Prostate gland (tissue), 2 donors: ENCODE measurements at regions not wholly inside any gene's neighbourhood (a gene's known extent, or its start where the extent isn't known, plus 50 kb on each side); places are given as distances from the start of the nearest gene placed in this dataset.
A peak's percentile ranks its signal among the peaks of the same experiment; 100 is the strongest.

Source experiments
- DNase-seq: peaks from one replicate; pipeline ENCODE4 v3.0.0-alpha.2; 2019; ENCODE audit warnings: low spot score
- H3K27ac ChIP-seq, 2 donors: fragments of 200-600 bp; sonication (generic); 2 replicates each; pipeline ENCODE4 v1.5.1; 2017 to 2019
- H3K27me3 ChIP-seq: fragments of 200-600 bp; sonication (generic); replicated peaks from 2 replicates; pipeline ENCODE4 v1.5.1; 2019; ENCODE audit not compliant: insufficient read depth
- H3K36me3 ChIP-seq, 2 donors: fragments of 200-600 bp; sonication (generic); 1 replicate in 1 of 2; 2 replicates in 1 of 2; pipeline versions ENCODE4 v1.5.1 to v1.8.1; 2017 to 2019
- H3K4me1 ChIP-seq: fragments of 200-600 bp; sonication (generic); replicated peaks from 2 replicates; pipeline ENCODE4 v1.5.1; 2019
- H3K4me3 ChIP-seq, 2 donors: fragments of 200-600 bp; sonication (generic); 2 replicates each; pipeline ENCODE4 v1.5.1; 2017 to 2019
- H3K9me3 ChIP-seq: fragments of 200-600 bp; sonication (generic); 2 replicates; pipeline ENCODE4 v1.5.1; 2017
- POLR2A ChIP-seq: fragments of 450-650 bp; IDR thresholded peaks from one replicate; pipeline ENCODE4 v1.6.1; 2016; ENCODE audit warnings: antibody characterized with exemption, mild to moderate bottlenecking
- POLR2AphosphoS5 ChIP-seq: sonication (generic); formaldehyde crosslinking; IDR thresholded peaks from one replicate; pipeline ENCODE4 v1.6.1; 2017; ENCODE audit warnings: antibody characterized with exemption
- WGBS: methylation state at CpG from one replicate; pipeline ENCODE4 v1.1.5; 2018; 5-methylcytosine and 5-hydroxymethylcytosine counted together
- intact Hi-C: fragments of 100-400 bp; cut with DNase I; formaldehyde crosslinking; loops from one replicate; pipeline ENCODE4 v1.14.2; 2022
- TF ChIP-seq, protein P1 (sequence below), 4 experiments: fragments of 200-600 bp in 2 of 4; fragments of 450-650 bp in 2 of 4; sonication (generic) in 2 of 4; IDR thresholded peaks; 1 replicate in 3 of 4; 2 replicates in 1 of 4; pipeline ENCODE4 v1.5.1; 2016 to 2019; ENCODE audit warnings: antibody characterized with exemption in 4 of 4, mild to moderate bottlenecking in 2 of 4, moderate library complexity in 2 of 4

DNA sequence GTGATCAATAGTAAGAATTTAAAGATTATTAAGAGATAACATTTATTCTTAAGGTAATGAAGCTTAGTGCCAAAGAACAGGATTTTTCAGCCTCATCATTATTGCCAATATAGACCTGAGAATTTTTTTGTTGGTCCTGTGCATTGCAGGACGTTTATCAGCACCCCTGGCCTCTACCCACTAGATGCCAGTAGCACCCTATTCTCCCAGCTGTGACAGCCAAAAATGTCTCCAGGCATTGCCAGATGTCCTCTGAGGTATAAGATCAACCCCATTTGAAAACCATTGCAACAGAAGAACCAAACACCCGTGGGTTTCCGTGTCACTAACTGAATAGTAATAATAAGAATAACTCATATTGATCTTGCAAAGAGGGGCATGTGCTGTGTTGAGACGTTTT lies 700.0 kb upstream of the SOX11 start:
- H3K4me1 ChIP-seq: no peaks in the 10 kb centered on the region

GRCh38 chr2:4995466-4995865 lies 696.7 kb upstream of the SOX11 start:
- TF ChIP-seq, protein P1, sequence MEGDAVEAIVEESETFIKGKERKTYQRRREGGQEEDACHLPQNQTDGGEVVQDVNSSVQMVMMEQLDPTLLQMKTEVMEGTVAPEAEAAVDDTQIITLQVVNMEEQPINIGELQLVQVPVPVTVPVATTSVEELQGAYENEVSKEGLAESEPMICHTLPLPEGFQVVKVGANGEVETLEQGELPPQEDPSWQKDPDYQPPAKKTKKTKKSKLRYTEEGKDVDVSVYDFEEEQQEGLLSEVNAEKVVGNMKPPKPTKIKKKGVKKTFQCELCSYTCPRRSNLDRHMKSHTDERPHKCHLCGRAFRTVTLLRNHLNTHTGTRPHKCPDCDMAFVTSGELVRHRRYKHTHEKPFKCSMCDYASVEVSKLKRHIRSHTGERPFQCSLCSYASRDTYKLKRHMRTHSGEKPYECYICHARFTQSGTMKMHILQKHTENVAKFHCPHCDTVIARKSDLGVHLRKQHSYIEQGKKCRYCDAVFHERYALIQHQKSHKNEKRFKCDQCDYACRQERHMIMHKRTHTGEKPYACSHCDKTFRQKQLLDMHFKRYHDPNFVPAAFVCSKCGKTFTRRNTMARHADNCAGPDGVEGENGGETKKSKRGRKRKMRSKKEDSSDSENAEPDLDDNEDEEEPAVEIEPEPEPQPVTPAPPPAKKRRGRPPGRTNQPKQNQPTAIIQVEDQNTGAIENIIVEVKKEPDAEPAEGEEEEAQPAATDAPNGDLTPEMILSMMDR (IDR thresholded peaks at IDR 0.05): no peak
- TF ChIP-seq POLR2A (no peak), POLR2AphosphoS5 (no peak)
- peaks cover 4% of the 10 kb centered on the region for H3K9me3 ChIP-seq
- intact Hi-C loops: no loop called here
- H3K36me3 ChIP-seq: no peaks in the 10 kb centered on the region
- WGBS: 64% methylated on average over 5 of the region's 5 CpGs
- DNase-seq: no peak
- H3K27ac ChIP-seq: no peak overlapping the region
- no peaks in the 10 kb centered on the region for H3K4me1 ChIP-seq
- no peaks in the 10 kb centered on the region for H3K27me3 ChIP-seq
- no peak overlapping the region for H3K4me3 ChIP-seq

More for the DNA sequence above, 700.0 kb upstream of the SOX11 start:
- 62% methylated on average over 4 of the region's 4 CpGs for WGBS
- H3K9me3 ChIP-seq: no peaks in the 10 kb centered on the region
- no peaks in the 10 kb centered on the region for H3K36me3 ChIP-seq
- H3K27me3 ChIP-seq: no peaks in the 10 kb centered on the region
- no peak for DNase-seq
- H3K27ac ChIP-seq: no peak overlapping the region
- TF ChIP-seq, protein P1 (IDR thresholded peaks at IDR 0.05): peak in 1 of 4 experiments; percentile 23
- TF ChIP-seq POLR2A: no peak
- intact Hi-C loops: no loop called here
- H3K4me3 ChIP-seq: no peak overlapping the region

- no peak for TF ChIP-seq POLR2A
- TF ChIP-seq, protein P1 (IDR thresholded peaks at IDR 0.05): no peak
- no peak for TF ChIP-seq POLR2AphosphoS5
- Histone ChIP-seq H3K9me3 (no peaks in the 10 kb centered on the region), H3K27me3 (no peaks in the 10 kb centered on the region), H3K36me3 (no peaks in the 10 kb centered on the region), H3K4me3 (no peak overlapping the region), H3K27ac (no peak overlapping the region), H3K4me1 (no peaks in the 10 kb centered on the region)
- WGBS: 41% methylated on average over 5 of the region's 5 CpGs
- intact Hi-C loops: no loop called here
- no peak for DNase-seq
Measured at GRCh38 chr2:5007596-5007995, 684.6 kb upstream of the SOX11 start.

DNA sequence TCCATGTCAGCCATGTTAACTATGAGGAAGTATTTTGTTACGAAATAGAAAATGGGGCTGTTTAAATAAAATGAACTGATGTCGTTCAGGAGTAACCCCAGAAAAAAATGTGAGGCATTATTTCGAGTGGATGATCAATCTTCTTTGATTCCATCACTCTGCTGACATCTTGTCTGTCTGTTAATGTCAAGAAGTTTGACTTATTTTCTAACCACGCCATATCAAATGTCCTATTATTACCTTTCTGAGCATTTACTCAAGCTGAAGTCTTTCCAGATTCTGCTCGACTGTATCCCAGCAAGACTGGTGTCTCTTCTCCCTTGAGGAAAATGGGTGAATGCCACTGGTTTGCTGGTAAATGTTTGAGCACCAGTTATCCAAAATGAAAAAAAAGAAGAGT lies 672.9 kb upstream of the SOX11 start:
- H3K27me3 ChIP-seq: no peaks in the 10 kb centered on the region
- 71% methylated on average over 5 of the region's 5 CpGs for WGBS
- no peaks in the 10 kb centered on the region for H3K9me3 ChIP-seq
- no peak for TF ChIP-seq POLR2AphosphoS5
- TF ChIP-seq, protein P1 (IDR thresholded peaks at IDR 0.05): no peak
- TF ChIP-seq POLR2A: no peak
- H3K4me1 ChIP-seq: no peaks in the 10 kb centered on the region
- intact Hi-C loops: no loop called here
- H3K27ac ChIP-seq: no peak overlapping the region
- H3K4me3 ChIP-seq: no peak overlapping the region
- no peak for DNase-seq
- H3K36me3 ChIP-seq: no peaks in the 10 kb centered on the region

DNA sequence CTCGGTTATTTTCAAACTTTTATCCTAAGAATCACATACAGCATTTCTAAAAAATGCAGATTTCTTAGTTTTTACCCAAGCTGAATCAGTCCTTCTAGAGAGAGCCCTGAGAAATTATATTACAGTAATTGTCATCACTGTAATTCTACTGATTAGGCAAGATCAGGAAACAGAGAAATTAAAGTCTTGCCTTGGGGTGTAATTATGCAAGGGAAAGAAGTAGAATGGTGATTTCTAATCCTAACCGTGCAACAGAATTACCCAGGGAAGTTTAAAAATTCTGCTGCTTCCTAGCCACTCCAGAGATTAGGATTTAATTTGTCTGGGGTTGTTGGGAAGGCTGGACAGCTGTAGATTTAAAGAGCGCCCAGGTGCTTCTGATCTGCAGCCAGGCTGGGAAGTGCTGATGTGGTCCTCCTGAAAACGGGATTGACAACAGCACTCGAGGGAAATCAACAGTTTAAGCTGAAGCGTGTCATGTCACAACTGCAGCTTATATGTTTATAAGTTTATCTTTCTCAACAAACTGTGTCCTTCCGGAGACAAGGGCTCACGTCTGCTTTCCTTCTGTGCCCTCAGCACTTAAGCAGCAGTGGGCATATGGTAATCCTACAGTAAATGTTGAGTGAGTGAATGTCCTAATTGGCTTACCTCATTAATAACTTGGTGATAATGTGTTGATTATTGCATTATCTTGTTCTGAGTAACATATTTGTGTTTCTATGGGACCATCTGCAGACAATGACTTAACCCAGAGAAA lies 671.9 kb upstream of the SOX11 start:
- no peaks in the 10 kb centered on the region for H3K27me3 ChIP-seq
- no peak for TF ChIP-seq POLR2A
- no peak for TF ChIP-seq POLR2AphosphoS5
- TF ChIP-seq, protein P1 (IDR thresholded peaks at IDR 0.05): no peak
- no peaks in the 10 kb centered on the region for H3K4me1 ChIP-seq
- H3K9me3 ChIP-seq: no peaks in the 10 kb centered on the region
- no peaks in the 10 kb centered on the region for H3K36me3 ChIP-seq
- no peak overlapping the region for H3K27ac ChIP-seq
- no peak overlapping the region for H3K4me3 ChIP-seq
- 68% methylated on average over 8 of the region's 8 CpGs for WGBS
- intact Hi-C loops: no loop called here
- DNase-seq: no peak
